CD8-positive, alpha-beta memory T cell (primary cell): ENCODE measurements at regions not wholly inside any gene's neighbourhood (a gene's known extent, or its start where the extent isn't known, plus 50 kb on each side); places are given as distances from the start of the nearest gene placed in this dataset.

Experiments
- CTCF ChIA-PET: fragments of 350-600 bp; sonication (Branson Sonifier 250); formaldehyde crosslinking; loops from one replicate; lab custom pipeline; 2021; ENCODE audit warnings: antibody characterized with exemption; lab: Charles Lee
- POLR2A ChIA-PET: fragments of 350-600 bp; sonication (Branson Sonifier 250); formaldehyde crosslinking; loops from one replicate; lab custom pipeline; 2021; ENCODE audit warnings: antibody characterized with exemption; lab: Charles Lee
- DNase-seq, 5 donors: peaks; one replicate each; pipeline versions ENCODE4 v3.0.0 to v3.0.0-alpha.2; 2020 to 2022; ENCODE audit warnings: mixed read lengths in 1 of 5
- H3K27ac ChIP-seq: one replicate; pipeline ENCODE4 v1.7.0; 2013; ENCODE audit warnings: low read depth, mild to moderate bottlenecking, low read length, moderate library complexity
- H3K27me3 ChIP-seq: 2 replicates; pipeline ENCODE4 v1.7.0; 2013; ENCODE audit warnings: low read length, mild to moderate bottlenecking; ENCODE audit not compliant: insufficient read depth, poor library complexity, severe bottlenecking
- H3K36me3 ChIP-seq: 2 replicates; pipeline ENCODE4 v1.7.0; 2013; ENCODE audit warnings: mild to moderate bottlenecking, low read length, moderate library complexity; ENCODE audit not compliant: insufficient read depth
- H3K4me1 ChIP-seq: 2 replicates; pipeline ENCODE4 v1.7.0; 2013; ENCODE audit warnings: mild to moderate bottlenecking, low read length, moderate library complexity; ENCODE audit not compliant: insufficient read depth
- H3K4me3 ChIP-seq: 2 replicates; pipeline ENCODE4 v1.7.0; 2013; ENCODE audit warnings: mild to moderate bottlenecking, low read length
- H3K9me3 ChIP-seq: 2 replicates; pipeline ENCODE4 v1.7.0; 2013; ENCODE audit warnings: mild to moderate bottlenecking, low read length
- H3K27ac Mint-ChIP-seq, 8 donors: one replicate each; pipeline ENCODE4 v1.8.0; 2020 to 2021; ENCODE audit warnings: mixed read lengths in 8 of 8, mild to moderate bottlenecking in 6 of 8, inconsistent platforms in 3 of 8, moderate library complexity in 3 of 8
- H3K27me3 Mint-ChIP-seq, 2 donors: one replicate each; pipeline ENCODE4 v1.8.0; 2020 to 2021; ENCODE audit warnings: mixed read lengths in 2 of 2, mild to moderate bottlenecking in 1 of 2, moderate library complexity in 1 of 2
- H3K36me3 Mint-ChIP-seq, 3 donors: one replicate each; pipeline ENCODE4 v1.8.0; 2020 to 2021; ENCODE audit warnings: mixed read lengths in 3 of 3, inconsistent platforms in 1 of 3, mild to moderate bottlenecking in 1 of 3
- H3K4me1 Mint-ChIP-seq, 3 donors: one replicate each; pipeline ENCODE4 v1.8.0; 2020 to 2021; ENCODE audit warnings: mixed read lengths in 3 of 3, inconsistent platforms in 1 of 3, mild to moderate bottlenecking in 1 of 3
- H3K4me3 Mint-ChIP-seq, 7 donors: one replicate each; pipeline ENCODE4 v1.8.0; 2020 to 2021; ENCODE audit warnings: mixed read lengths in 7 of 7, mild to moderate bottlenecking in 6 of 7, moderate library complexity in 4 of 7, inconsistent platforms in 2 of 7
- H3K9me3 Mint-ChIP-seq, 5 donors: one replicate each; pipeline ENCODE4 v1.8.0; 2020 to 2022; ENCODE audit warnings: mixed read lengths in 5 of 5, mild to moderate bottlenecking in 3 of 5, moderate library complexity in 2 of 5, inconsistent platforms in 1 of 5

DNA sequence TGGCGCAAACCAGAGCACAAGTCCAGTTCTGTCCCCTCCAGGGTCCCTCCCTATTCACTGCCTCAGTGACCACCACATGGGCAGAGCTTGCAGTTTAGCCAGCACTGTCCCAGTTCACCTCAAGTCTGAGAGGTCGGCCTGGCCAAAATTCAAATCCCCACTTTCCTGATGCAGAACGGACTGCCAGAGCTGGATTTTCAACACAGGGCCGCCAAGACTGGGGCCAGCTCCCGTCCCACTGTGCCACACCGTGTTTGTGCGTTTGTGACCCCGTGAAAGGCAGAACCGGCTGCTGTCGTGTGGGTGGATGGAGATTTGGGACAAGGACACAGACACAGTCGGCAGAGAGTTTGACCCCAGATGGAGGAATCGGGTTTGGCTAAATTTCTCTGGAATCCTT is 176.7 kb downstream of the URI1 start:
- Mint-ChIP-seq H3K4me1 (no peaks in the 10 kb centered on the region), H3K9me3 (no peaks in the 10 kb centered on the region), H3K27ac (no peak overlapping the region), H3K4me3 (no peak overlapping the region), H3K36me3 (no peaks in the 10 kb centered on the region), H3K27me3 (peaks cover 9 to 28% of the 10 kb centered on the region in 2 donors)
- Histone ChIP-seq H3K4me1 (no peaks in the 10 kb centered on the region), H3K36me3 (no peaks in the 10 kb centered on the region), H3K4me3 (no peak overlapping the region), H3K27ac (no peak overlapping the region), H3K9me3 (no peaks in the 10 kb centered on the region), H3K27me3 (no peaks in the 10 kb centered on the region)
- POLR2A ChIA-PET: no interaction called here
- no peak for DNase-seq
- CTCF ChIA-PET: no interaction called here

DNA sequence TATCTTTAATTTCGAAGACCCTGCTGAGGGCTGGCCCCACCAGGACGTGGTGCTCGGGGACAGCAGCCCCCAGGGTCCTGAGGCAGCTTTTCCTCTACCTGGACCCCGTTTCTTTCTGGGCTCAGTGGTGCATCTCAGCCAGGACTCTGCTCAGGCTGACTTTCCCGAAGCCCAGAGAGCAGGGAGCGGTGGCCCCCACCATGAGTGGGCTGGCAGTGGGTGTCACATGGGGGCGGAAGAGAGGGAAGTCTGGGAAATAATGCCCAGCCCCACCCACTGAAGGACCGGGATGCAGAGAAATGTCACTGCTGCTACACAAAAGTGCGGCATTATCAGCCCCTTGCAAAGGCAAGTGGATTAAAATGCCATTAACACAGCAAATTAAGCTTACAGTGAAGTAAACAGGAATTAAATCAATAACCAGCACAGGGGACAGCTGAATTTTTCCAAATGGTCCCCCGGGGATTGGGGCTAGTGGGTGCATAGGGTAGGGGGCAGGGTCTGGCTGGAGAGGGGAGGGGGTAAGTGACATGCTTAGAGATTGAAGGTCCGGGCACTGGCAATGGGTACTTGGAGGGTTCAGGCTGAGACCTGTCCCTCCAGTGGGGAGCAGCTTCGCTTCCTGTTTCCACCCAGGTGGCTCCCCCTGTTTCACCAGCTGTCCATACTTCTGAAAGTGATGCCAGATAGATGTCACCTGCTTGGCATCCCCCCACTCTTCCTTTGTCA is 177.3 kb downstream of the URI1 start:
- CTCF ChIA-PET: interaction anchor here (0.7 kb wide), 1 partner anchor 27 kb away, joined by 3 read pairs; no protein-coding TSS in a partner anchor
- Mint-ChIP-seq H3K4me1 (no peaks in the 10 kb centered on the region), H3K27ac (no peak overlapping the region), H3K27me3 (peaks cover 9 to 27% of the 10 kb centered on the region in 2 donors), H3K9me3 (no peaks in the 10 kb centered on the region), H3K36me3 (no peaks in the 10 kb centered on the region), H3K4me3 (no peak overlapping the region)
- POLR2A ChIA-PET: no interaction called here
- Histone ChIP-seq H3K4me1 (no peaks in the 10 kb centered on the region), H3K4me3 (no peak overlapping the region), H3K27me3 (no peaks in the 10 kb centered on the region), H3K27ac (no peak overlapping the region), H3K36me3 (no peaks in the 10 kb centered on the region), H3K9me3 (no peaks in the 10 kb centered on the region)
- no peak for DNase-seq

DNA sequence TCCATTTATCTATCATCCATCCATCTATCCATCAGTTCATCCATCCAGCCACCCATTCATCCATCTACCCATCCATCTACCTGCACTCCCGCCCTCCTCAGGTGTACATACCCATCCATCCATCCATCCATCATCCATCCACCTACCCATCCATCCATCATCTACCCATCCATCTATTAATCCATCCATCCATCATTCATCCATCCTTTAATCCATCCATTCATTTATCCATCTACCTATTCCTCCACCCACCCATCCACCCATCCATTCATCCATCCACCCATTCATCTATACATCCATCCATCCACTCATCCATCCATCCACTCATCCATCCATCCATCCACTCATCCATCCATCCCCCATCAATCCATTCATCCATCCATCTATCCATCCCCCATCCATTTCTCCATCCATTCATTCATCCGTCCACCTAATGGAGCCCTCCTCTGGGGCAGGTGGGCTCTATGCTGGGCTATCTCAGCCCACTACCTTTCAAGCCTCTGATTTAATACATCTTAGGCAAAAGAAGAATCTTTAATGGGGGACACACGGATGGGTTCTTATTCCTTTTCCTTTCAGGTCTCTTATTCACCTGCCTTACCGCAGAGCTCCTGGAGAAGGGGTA is 178.9 kb downstream of the URI1 start:
- Histone ChIP-seq H3K27ac (no peak overlapping the region), H3K36me3 (no peaks in the 10 kb centered on the region), H3K4me3 (no peak overlapping the region), H3K27me3 (no peaks in the 10 kb centered on the region), H3K4me1 (no peaks in the 10 kb centered on the region), H3K9me3 (no peaks in the 10 kb centered on the region)
- no peak for DNase-seq
- H3K27ac Mint-ChIP-seq: no peak overlapping the region
- peaks cover 7 to 24% of the 10 kb centered on the region in 2 donors for H3K27me3 Mint-ChIP-seq
- H3K4me1 Mint-ChIP-seq: no peaks in the 10 kb centered on the region
- ChIA-PET CTCF (no interaction called here), POLR2A (no interaction called here)
- H3K9me3 Mint-ChIP-seq: no peaks in the 10 kb centered on the region
- no peaks in the 10 kb centered on the region for H3K36me3 Mint-ChIP-seq
- H3K4me3 Mint-ChIP-seq: no peak overlapping the region

DNA sequence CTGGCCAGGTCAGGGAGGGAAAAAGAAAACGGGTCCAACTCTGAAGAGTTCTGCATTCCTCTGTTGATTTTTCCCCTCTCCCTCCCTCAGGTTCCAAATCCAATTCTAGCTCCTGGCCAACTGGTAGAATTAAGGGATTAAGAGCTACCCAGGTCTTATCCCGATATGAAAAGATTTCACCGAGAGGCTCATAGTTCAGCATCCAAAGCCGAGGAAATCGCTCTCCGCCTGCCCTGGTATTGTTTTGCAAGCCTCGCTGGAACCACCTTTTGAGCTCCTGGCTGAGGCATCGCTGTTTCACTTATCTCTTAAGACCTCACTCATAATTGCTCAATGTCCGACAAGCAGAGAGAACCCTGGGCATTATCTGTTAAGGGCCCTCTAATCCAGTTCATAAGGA is 180.4 kb downstream of the URI1 start:
- Histone ChIP-seq H3K9me3 (no peaks in the 10 kb centered on the region), H3K4me1 (no peaks in the 10 kb centered on the region), H3K4me3 (no peak overlapping the region), H3K36me3 (no peaks in the 10 kb centered on the region), H3K27me3 (no peaks in the 10 kb centered on the region), H3K27ac (no peak overlapping the region)
- Mint-ChIP-seq H3K27me3 (peaks cover 7 to 24% of the 10 kb centered on the region in 2 donors), H3K4me1 (no peaks in the 10 kb centered on the region), H3K27ac (no peak overlapping the region), H3K9me3 (no peaks in the 10 kb centered on the region), H3K4me3 (no peak overlapping the region), H3K36me3 (no peaks in the 10 kb centered on the region)
- ChIA-PET POLR2A (no interaction called here), CTCF (no interaction called here)
- no peak for DNase-seq

DNA sequence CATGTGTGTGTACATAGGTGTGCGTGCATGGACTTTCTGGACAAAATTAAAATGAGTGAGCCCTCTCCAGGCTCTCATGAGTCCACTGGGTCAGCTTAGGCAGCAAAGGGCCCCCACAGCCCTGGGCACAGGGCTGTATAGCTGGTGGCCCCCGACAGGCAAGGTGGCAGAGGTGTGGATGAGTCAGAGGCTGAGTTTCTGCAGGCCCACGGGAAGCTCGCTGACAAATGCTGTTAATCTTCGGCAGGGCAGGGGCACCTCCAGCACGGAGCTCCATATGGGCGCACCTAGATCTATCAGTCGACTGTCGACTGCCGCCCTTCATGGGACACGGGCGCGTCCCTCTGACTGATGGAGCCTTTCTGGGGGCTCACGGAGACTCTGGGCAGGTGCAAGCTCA is 181.1 kb downstream of the URI1 start:
- H3K4me3 Mint-ChIP-seq: no peak overlapping the region
- H3K36me3 Mint-ChIP-seq: no peaks in the 10 kb centered on the region
- Histone ChIP-seq H3K27ac (no peak overlapping the region), H3K27me3 (no peaks in the 10 kb centered on the region), H3K36me3 (no peaks in the 10 kb centered on the region), H3K9me3 (no peaks in the 10 kb centered on the region), H3K4me3 (no peak overlapping the region), H3K4me1 (no peaks in the 10 kb centered on the region)
- ChIA-PET CTCF (no interaction called here), POLR2A (no interaction called here)
- no peaks in the 10 kb centered on the region for H3K4me1 Mint-ChIP-seq
- no peak overlapping the region for H3K27ac Mint-ChIP-seq
- DNase-seq: no peak
- peaks cover 7 to 24% of the 10 kb centered on the region in 2 donors for H3K27me3 Mint-ChIP-seq
- no peaks in the 10 kb centered on the region for H3K9me3 Mint-ChIP-seq

DNA sequence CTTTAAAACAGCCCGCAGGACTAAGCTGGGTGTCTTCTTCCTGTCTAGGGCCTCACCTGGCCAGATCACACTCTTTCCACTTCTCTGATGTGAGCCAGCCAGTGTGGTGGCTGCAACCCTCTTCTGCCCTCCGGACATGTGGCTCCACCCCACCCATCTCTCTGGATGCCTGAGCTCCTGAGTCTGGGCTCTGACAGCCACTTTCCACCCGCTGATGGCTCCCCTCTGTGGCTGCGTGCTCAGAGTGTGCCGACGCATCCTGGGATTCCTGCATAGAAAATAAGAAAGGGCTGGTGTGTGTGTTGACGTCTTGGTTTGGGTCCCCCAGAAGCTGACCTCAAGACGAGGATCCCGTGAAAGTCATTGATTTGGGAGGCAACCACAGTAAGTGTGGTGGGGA is 181.6 kb downstream of the URI1 start:
- ChIA-PET CTCF (no interaction called here), POLR2A (no interaction called here)
- no peak overlapping the region for H3K27ac ChIP-seq

DNA sequence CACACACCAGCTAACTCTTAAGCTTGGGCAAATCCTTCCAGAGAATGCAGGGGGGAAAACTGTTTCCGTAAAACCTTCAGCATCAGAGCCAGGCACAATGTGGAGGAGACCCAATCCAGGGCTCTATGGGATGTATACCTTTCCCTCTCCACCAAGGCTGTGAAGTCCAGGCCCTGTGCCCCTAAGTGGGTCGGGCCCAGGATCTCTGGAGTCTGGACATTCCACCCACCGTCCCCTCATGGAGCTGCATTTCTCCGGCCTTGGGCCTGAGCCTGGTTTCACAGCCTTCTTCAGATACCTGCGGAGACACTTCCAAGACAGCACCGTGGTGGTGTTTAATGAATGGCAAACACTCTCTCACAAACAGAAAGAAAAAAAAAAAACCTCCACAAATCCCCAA is 186.2 kb downstream of the URI1 start:
- H3K27me3 Mint-ChIP-seq: peaks cover 0 to 3% of the 10 kb centered on the region in 2 donors
- H3K36me3 Mint-ChIP-seq: no peaks in the 10 kb centered on the region
- H3K9me3 Mint-ChIP-seq: no peaks in the 10 kb centered on the region
- no peak overlapping the region for H3K27ac Mint-ChIP-seq
- H3K4me3 Mint-ChIP-seq: no peak overlapping the region
- no peaks in the 10 kb centered on the region for H3K4me1 ChIP-seq
- H3K27ac ChIP-seq: no peak overlapping the region
- no peaks in the 10 kb centered on the region for H3K27me3 ChIP-seq
- no peaks in the 10 kb centered on the region for H3K4me1 Mint-ChIP-seq
- ChIA-PET CTCF (no interaction called here), POLR2A (no interaction called here)
- no peaks in the 10 kb centered on the region for H3K9me3 ChIP-seq
- DNase-seq: no peak
- no peak overlapping the region for H3K4me3 ChIP-seq
- H3K36me3 ChIP-seq: no peaks in the 10 kb centered on the region

More for the DNA sequence above, 181.6 kb downstream of the URI1 start:
- no peaks in the 10 kb centered on the region for H3K9me3 ChIP-seq
- no peak overlapping the region for H3K27ac Mint-ChIP-seq
- no peaks in the 10 kb centered on the region for H3K4me1 Mint-ChIP-seq
- no peaks in the 10 kb centered on the region for H3K4me1 ChIP-seq
- H3K36me3 Mint-ChIP-seq: no peaks in the 10 kb centered on the region
- H3K4me3 Mint-ChIP-seq: no peak overlapping the region
- no peaks in the 10 kb centered on the region for H3K9me3 Mint-ChIP-seq
- no peaks in the 10 kb centered on the region for H3K27me3 ChIP-seq
- no peak overlapping the region for H3K4me3 ChIP-seq
- no peak for DNase-seq
- H3K27me3 Mint-ChIP-seq: peaks cover 7 to 24% of the 10 kb centered on the region in 2 donors
- no peaks in the 10 kb centered on the region for H3K36me3 ChIP-seq

DNA sequence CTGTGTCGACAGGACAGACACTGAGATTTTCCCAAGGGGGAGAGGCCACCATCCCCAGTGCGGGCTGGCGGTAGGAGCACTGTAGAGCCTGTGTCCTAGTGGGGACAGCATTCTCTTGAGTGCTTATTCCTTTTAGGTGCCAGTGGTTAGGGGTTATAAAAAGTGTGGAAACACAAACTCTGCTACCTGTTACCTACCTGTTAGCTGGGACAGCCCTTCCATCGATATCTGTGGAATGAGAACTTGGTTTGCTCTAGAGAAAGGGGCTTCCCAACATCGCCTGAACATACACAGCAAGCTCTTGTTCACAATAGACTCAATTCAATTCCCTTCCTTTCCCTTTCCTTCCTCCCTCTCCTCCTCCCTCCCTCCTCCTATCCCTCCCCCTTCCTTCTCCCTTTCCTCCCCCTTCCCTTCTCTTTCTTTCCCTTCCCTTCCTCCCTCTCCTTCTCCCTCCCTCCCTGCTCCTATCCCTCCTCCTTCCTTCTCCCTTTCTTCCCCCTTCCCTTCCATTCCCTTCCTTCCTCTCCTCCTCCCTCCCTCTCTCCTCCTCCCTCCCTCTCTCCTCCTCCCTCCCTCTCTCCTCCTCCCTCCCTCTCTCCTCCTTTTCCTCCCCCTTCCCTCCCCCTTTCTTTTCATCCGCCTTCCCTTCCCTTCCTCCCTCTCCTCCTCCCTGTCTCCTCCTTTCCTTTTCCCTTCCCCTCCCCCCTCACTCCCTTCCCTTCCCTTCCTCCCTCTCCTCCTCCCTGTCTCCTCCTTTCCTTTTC is 188.5 kb downstream of the URI1 start:
- Mint-ChIP-seq H3K9me3 (no peaks in the 10 kb centered on the region), H3K4me1 (no peaks in the 10 kb centered on the region), H3K27me3 (peaks cover 0 to 1% of the 10 kb centered on the region in 2 donors), H3K36me3 (no peaks in the 10 kb centered on the region), H3K27ac (no peak overlapping the region), H3K4me3 (no peak overlapping the region)
- DNase-seq: no peak
- H3K9me3 ChIP-seq: no peaks in the 10 kb centered on the region
- H3K4me3 ChIP-seq: no peak overlapping the region
- CTCF ChIA-PET: no interaction called here
- no peak overlapping the region for H3K27ac ChIP-seq
- no peaks in the 10 kb centered on the region for H3K36me3 ChIP-seq
- POLR2A ChIA-PET: no interaction called here
- H3K4me1 ChIP-seq: no peaks in the 10 kb centered on the region
- H3K27me3 ChIP-seq: no peaks in the 10 kb centered on the region
